HepG2 (cell line): ENCODE measurements at regions not wholly inside any gene's neighbourhood (a gene's known extent, or its start where the extent isn't known, plus 50 kb on each side); places are given as distances from the start of the nearest gene placed in this dataset.

ENCODE experiments used
- ATAC-seq: fragments of 200-7000 bp; cut with Tn5 transposase; 3 replicates; pipeline ENCODE4 v1.9.1; 2020; ENCODE audit warnings: mild to moderate bottlenecking, moderate library complexity
- BruUV-seq: library from RNA; stranded (reverse); fragments of 400-500 nt; replicated peaks from 2 replicates; lab custom pipeline; 2021; lab: Mats Ljungman, UMichigan
- CTCF ChIA-PET: fragments of 300-600 bp; formaldehyde crosslinking; extraction: SDS; loops from one replicate; lab custom pipeline; 2021; ENCODE audit warnings: low total read pairs, inconsistent platforms, low intra/inter-chr PET ratio; lab: Yijun Ruan, JAX
- POLR2A ChIA-PET: fragments of 350-600 bp; sonication (Branson Sonifier 250); formaldehyde crosslinking; loops from one replicate; lab custom pipeline; 2020; ENCODE audit warnings: antibody characterized with exemption, inconsistent platforms; lab: Yijun Ruan, JAX
- DNase-seq: peaks from one replicate; pipeline ENCODE4 v3.0.0-alpha.2; 2015; ENCODE audit warnings: low spot score
- FAIRE-seq: peaks from 3 replicates; lab custom pipeline; 2011; peaks lifted over from hg19 to GRCh38; lab: Jason Lieb, UNC
- H2AFZ ChIP-seq: one replicate; pipeline ENCODE4 v1.6.1; 2011; ENCODE audit warnings: low read length, inconsistent platforms
- H3K27ac ChIP-seq: fragments of 300-600 bp; 3 replicates; pipeline ENCODE4 v1.8.0; 2011; ENCODE audit warnings: mixed run types, mild to moderate bottlenecking, mixed read lengths, low read length, inconsistent platforms; ENCODE audit not compliant: insufficient read depth; ENCODE audit errors: extremely low read length
- H3K27me3 ChIP-seq, 2 experiments: fragments of 200-600 bp in 1 of 2; 2 replicates in 1 of 2; 3 replicates in 1 of 2; pipeline versions ENCODE4 v1.6.0 to v1.8.0; 2011; ENCODE audit warnings: low read length in 2 of 2, mild to moderate bottlenecking in 2 of 2, moderate library complexity in 2 of 2, inconsistent platforms in 1 of 2; ENCODE audit not compliant: insufficient read depth in 2 of 2, control insufficient read depth in 1 of 2
- H3K36me3 ChIP-seq, 2 experiments: fragments of 200-600 bp in 1 of 2; replicated peaks in 1 of 2; 2 replicates in 1 of 2; 3 replicates in 1 of 2; pipeline versions ENCODE4 v1.5.1 to v1.8.0; 2011; ENCODE audit warnings: low read length in 2 of 2, inconsistent platforms in 1 of 2; ENCODE audit not compliant: insufficient read depth in 2 of 2, control insufficient read depth in 1 of 2
- H3K4me1 ChIP-seq: 2 replicates; pipeline ENCODE4 v1.5.1; 2012; ENCODE audit warnings: low read length, inconsistent platforms; ENCODE audit not compliant: insufficient read depth
- H3K4me2 ChIP-seq: 2 replicates; pipeline ENCODE4 v1.6.0; 2011; ENCODE audit warnings: low read depth, low read length, inconsistent platforms
- H3K4me3 ChIP-seq, 3 experiments: fragments of 200-600 bp in 1 of 3; sonication (generic), shearing (Covaris generic) in 1 of 3; replicated peaks in 1 of 3; 2 replicates each; pipeline ENCODE4 v1.5.1; 2011 to 2016; ENCODE audit warnings: low read length in 3 of 3, inconsistent platforms in 2 of 3, low read depth in 2 of 3, mild to moderate bottlenecking in 2 of 3, control low read depth in 1 of 3, mixed read lengths in 1 of 3; ENCODE audit not compliant: insufficient read depth in 1 of 3
- H3K79me2 ChIP-seq: one replicate; pipeline ENCODE4 v1.6.1; 2011; ENCODE audit warnings: low read length, inconsistent platforms; ENCODE audit not compliant: insufficient read depth
- H3K9ac ChIP-seq: 2 replicates; pipeline ENCODE4 v1.6.0; 2011; ENCODE audit warnings: mild to moderate bottlenecking, low read depth, low read length, inconsistent platforms; ENCODE audit not compliant: insufficient read depth
- H3K9me3 ChIP-seq: 2 replicates; pipeline ENCODE4 v1.5.1; 2012; ENCODE audit warnings: mild to moderate bottlenecking, low read length
- H4K20me1 ChIP-seq: 2 replicates; pipeline ENCODE4 v1.6.0; 2011; ENCODE audit warnings: inconsistent platforms, mild to moderate bottlenecking, low read length, moderate library complexity; ENCODE audit not compliant: insufficient read depth
- ARID3A ChIP-seq: IDR thresholded peaks from 2 replicates; pipeline ENCODE4 v1.6.1; 2012; ENCODE audit warnings: low read depth, low read length, improper control_type of control experiment
- FOXO4 ChIP-seq: sonication (generic); formaldehyde crosslinking; conservative IDR thresholded peaks from 2 replicates; pipeline ENCODE4 v1.8.1; 2023; ENCODE audit warnings: missing genetic modification reagents
- TCF7 ChIP-seq: sonication (generic); IDR thresholded peaks from 2 replicates; pipeline ENCODE4 v1.6.1; 2016; ENCODE audit warnings: antibody characterized with exemption, low read depth
- WGBS: methylation state at CpG from one replicate; pipeline ENCODE4 v1.1.6; 2017; ENCODE audit warnings: low lambda C conversion rate; 5-methylcytosine and 5-hydroxymethylcytosine counted together
- in situ Hi-C: cut with HindIII; loops from 2 replicates; pipeline ENCODE4 v1.10.0; 2017; ENCODE audit warnings: low pct_unique_long_range_greater_than_20kb; ENCODE audit not compliant: extremely low pct_ligation_motif_present
- intact Hi-C: fragments of 100-400 bp; cut with micrococcal nuclease; formaldehyde crosslinking; loops from one replicate; pipeline ENCODE4 v1.10.0; 2022; ENCODE audit not compliant: unreplicated experiment

GRCh38 chr10:78374331-78375028, 340.8 kb downstream of the RPS24 start:
- in situ Hi-C loops, result no loop called here
- ATAC-seq, result no peak
- Histone ChIP-seq H3K9me3 (no peaks in the 10 kb centered on the region), H3K4me3 (no peak overlapping the region), H3K27me3 (peaks cover 2 to 45% of the 10 kb centered on the region in 2 experiments; a peak in 4 of 5 replicates), H2AFZ (no peak overlapping the region), H3K27ac (no peak overlapping the region), H3K4me1 (no peaks in the 10 kb centered on the region)
- intact Hi-C loops, result no loop called here
- 19% methylated on average over 3 of the region's 9 CpGs for WGBS
- no peak for FAIRE-seq
- BruUV-seq, result no TSS peak
- no peak for TF ChIP-seq FOXO4 (CRISPR knock-in tag)
- TF ChIP-seq ARID3A, result no peak
- no peak for TF ChIP-seq TCF7
- TF ChIP-seq, all 625 proteins: peak for 0
- DNase-seq, result no peak
- POLR2A ChIA-PET, result no interaction called here
- H3K9ac ChIP-seq, result no peak overlapping the region
- CTCF ChIA-PET, result no interaction called here
- H3K4me2 ChIP-seq, result no peak overlapping the region
- H3K79me2 ChIP-seq, result no peaks in the 10 kb centered on the region
- no peaks in the 10 kb centered on the region for H4K20me1 ChIP-seq
- no peaks in the 10 kb centered on the region for H3K36me3 ChIP-seq
